ENCODE measurements at regions not wholly inside any gene's neighbourhood (a gene's known extent, or its start where the extent isn't known, plus 50 kb on each side); places are given as distances from the start of the nearest gene placed in this dataset.

- DNase-seq (ENCODE audit: low read depth in 2 of 2) = no peak
These were observed 175.7 kb upstream of the PLXNA2 start for GRCh38 chr1:208419746-208420420.

DNA sequence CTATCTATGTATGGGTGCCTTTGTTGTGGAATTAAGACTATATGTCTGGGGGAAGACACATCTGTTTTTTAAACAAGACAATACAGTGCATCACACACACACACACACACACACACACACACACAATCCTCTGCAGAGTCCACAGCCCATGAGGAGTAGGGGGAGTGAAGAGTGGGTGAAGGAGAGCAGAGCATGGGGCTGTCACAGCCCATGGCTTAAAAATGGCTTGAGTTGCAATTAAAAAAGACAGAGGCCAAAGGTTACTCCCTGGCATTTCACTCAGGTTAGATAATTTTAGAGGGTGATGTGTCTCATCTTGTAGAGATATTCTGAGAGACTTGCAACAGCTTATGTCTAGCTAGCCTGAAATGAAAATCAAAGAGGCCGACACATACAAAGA is 176.5 kb upstream of the PLXNA2 start:
- no peak for DNase-seq (ENCODE audit: low read depth in 2 of 2)

- DNase-seq (ENCODE audit: low read depth in 2 of 2) = no peak
These were observed 177.3 kb upstream of the PLXNA2 start for GRCh38 chr1:208421486-208421885.

DNA sequence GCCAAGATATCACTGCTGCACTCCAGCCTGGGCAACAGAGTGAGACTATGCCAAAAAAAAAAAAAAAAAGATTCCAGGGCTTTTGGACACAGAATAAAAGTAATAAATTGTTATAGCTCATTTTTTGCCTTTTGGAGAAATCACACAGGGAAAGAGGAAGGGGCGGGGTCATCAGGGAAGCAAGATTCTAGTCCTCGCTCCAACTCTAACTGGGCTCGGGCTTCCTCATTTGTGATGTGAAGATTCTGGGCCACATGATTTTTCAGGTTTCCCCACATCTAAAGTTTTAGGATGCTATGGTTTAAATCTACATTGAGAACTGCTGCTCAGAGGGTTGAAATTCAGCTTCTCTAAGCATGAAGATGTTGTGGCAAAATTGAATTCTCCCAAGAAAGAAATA is 179.3 kb upstream of the PLXNA2 start:
- no peak for DNase-seq (ENCODE audit: low read depth in 2 of 2)

- no peak for DNase-seq (ENCODE audit: low read depth in 2 of 2)
These were observed 180.9 kb upstream of the PLXNA2 start for GRCh38 chr1:208425096-208425495.

GRCh38 chr1:208430220-208430619 is 186.0 kb upstream of the PLXNA2 start:
- DNase-seq (ENCODE audit: low read depth in 2 of 2) = no peak

DNA sequence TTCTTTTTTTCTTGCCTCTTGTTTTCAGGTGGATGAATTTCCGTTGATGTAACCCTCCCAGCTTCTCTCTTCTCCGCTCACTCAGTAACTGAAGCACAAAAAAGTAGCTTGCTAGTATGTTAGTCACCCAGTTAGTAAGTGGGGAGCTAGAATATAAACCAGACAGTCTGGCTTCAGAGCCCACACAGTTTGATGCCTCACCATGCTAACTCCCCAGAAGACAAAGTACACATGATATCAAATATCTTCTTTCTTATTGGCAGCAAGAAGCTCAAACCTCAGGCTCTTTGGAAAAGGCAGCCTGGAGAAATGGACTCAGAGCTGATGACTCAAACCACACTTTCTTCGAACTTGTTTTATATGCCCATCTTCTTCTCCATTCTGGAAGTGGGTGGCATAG is 187.5 kb upstream of the PLXNA2 start:
- no peak for DNase-seq (ENCODE audit: low read depth in 2 of 2)

DNA sequence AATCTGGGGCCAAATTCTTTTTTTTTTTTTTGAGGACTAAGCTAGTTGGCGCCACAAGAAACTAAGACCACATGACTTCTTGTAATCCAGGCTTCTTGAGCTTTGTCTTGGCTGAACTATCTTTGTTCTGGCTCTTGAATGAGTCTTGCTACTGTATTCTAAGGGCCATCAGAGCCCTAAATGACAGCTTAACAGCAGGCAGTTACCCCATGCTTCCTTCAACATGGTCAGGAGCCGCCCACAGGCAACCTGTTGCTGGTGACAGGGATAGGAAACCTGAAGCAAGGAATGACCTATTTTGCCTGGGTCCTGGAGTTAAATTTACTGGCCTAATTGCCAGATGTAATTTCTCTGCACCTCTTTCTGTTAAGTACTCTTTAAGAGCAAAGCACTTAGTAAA is 188.2 kb upstream of the PLXNA2 start:
- no peak for DNase-seq (ENCODE audit: low read depth in 2 of 2)

DNA sequence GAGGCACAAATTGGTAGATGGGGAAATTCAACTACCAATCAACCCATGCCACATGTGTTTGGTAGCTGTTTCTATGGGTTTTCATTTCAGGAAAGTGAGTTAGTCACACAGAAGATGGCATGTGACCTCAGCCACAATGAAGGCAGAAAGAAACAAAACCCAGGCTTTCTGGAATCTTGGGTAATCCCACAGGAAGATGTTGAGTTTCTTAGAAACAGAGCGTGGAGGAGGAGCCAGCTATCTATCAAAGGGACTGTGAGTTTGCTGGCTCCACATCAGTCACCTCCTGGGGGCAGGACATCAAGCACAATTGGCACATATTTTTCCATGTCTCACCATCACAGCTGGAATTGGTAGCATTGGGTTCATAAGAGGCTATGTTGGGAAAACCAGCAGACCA is 188.9 kb upstream of the PLXNA2 start:
- no peak for DNase-seq (ENCODE audit: low read depth in 2 of 2)

GRCh38 chr1:208433971-208434370 is 189.8 kb upstream of the PLXNA2 start:
- DNase-seq (ENCODE audit: low read depth in 2 of 2) = no peak

- DNase-seq (ENCODE audit: low read depth in 2 of 2) = no peak
These were observed 193.2 kb upstream of the PLXNA2 start for GRCh38 chr1:208437401-208437800.

- no peak for DNase-seq (ENCODE audit: low read depth in 2 of 2)
These were observed 194.0 kb upstream of the PLXNA2 start for GRCh38 chr1:208438112-208438699.

DNA sequence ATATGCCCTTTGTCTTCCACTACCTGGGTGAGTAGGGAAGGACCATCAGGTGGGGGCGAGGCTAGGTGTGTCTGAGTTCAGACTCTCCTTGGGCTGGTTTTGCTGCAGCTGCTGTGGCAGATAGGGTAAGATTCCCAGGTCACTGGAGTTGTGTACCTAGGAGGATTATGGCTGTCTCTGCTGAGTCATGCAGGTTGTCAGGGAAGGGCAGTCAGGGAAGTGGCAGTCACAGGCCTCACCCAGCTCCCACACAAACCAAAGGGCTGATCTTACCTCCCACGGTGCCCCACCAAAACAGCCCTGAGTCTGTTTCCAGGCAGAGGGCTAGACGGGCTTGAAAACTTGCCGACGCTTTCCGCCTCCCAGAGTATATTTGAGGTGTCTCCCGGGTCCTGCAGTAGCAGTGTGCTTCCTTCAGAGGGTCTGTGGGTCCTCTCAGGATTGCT is 201.6 kb upstream of the PLXNA2 start:
- DNase-seq (ENCODE audit: low read depth in 2 of 2) = no peak

GRCh38 chr1:208446271-208446691 is 202.1 kb upstream of the PLXNA2 start:
- no peak for DNase-seq (ENCODE audit: low read depth in 2 of 2)

GRCh38 chr1:208448425-208448824 is 204.2 kb upstream of the PLXNA2 start:
- no peak for DNase-seq (ENCODE audit: low read depth in 2 of 2)

DNA sequence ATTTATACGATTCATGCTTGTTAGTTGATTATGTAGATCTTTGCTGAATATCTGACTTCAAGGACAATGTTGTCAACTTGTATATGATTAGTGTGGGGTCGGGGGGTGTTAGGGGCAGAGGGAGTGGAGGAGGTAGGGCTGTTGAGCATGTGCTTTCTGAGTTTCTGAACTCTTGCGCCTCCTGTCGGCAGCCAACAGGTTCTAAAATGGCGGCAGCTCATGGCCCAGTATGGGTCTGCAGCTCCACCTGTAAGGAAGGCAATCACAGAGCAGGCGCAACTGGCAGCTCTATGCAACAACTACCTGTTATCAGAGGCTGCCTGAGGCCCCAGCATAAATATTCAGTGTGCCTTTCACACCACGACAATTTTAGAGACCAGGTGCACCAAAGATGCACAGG is 205.8 kb upstream of the PLXNA2 start:
- no peak for DNase-seq (ENCODE audit: low read depth in 2 of 2)

- DNase-seq (ENCODE audit: low read depth in 2 of 2) = no peak
These were observed 206.8 kb upstream of the PLXNA2 start for GRCh38 chr1:208450958-208451357.

DNA sequence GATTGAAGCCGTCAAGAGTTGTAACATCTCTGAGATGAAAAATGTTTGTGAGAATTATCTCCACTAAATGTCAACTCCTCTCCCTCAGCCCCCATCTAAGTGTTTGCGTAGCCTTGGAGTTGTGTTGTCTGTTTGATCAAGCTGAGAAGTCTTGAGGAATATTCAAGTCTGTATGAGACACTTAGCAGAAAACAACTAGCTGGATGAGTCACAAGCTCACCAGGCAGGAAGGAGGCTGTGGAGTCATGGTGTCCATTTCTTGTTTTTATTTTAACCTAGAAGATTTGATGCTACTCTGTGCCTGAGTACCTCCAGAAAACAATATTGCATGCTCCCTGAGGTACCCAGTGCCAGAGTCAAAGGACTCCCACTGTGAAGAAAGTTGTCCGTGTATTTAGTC is 211.6 kb upstream of the PLXNA2 start:
- no peak for DNase-seq (ENCODE audit: low read depth in 2 of 2)

GRCh38 chr1:208456487-208456886 is 212.3 kb upstream of the PLXNA2 start:
- DNase-seq (ENCODE audit: low read depth in 2 of 2) = no peak

DNA sequence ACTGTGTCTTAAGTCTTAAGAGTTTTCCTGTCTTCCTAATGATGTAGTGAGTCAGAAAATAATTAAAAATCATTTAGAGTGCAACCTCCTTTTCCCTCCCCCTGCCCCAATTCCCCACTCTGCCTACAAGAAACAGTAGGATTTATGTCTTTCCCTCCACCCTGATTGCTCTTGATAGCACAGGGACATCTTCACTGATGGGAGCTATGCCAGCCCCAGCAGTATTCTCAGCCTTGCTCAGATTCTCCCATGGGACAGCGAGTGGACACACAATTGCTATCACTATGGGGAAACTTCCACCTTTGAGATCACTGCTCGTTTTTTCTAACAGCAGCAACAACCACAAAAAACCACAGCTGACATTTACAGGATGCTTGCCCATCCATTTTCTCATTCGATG is 216.6 kb upstream of the PLXNA2 start:
- no peak for DNase-seq (ENCODE audit: low read depth in 2 of 2)

DNA sequence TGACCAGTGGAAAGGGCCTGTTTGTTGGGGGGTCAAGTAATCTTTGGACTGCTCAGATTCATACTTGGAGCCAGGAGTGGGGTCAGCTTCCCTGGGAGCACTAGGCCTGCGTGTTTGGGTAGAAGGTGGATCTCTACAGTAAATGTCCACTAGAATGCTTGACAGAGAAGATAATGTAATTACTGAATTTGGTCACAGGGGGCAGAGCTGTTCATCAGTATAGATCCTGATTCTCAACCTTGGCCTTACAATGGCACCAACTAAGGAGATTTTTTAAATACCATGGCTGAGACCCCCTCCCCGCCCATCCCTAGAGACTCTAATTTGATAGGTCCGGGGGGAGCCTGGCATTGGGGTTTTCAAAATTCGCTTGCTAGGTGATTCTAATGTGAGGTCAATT is 217.5 kb upstream of the PLXNA2 start:
- DNase-seq (ENCODE audit: low read depth in 2 of 2) = no peak

DNA sequence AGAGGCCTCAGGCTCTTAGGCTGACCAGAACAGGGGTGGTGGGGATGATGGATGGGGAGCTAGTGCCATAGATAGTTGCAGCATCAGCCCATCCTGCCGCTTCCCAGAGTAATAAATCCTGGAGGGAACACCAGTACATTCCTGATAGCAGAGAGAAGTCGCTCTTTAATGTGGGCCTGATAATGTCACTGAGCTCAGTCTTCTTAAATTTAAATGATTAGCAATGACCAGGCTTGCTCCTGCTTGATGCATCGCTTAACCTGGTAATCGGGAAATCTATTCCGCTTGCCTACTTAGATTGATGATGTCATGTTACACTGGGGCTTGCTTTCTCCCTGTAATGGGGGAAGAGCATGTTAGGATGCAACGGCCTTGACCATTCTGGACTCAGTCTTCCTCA is 218.6 kb upstream of the PLXNA2 start:
- no peak for DNase-seq (ENCODE audit: low read depth in 2 of 2)

DNA sequence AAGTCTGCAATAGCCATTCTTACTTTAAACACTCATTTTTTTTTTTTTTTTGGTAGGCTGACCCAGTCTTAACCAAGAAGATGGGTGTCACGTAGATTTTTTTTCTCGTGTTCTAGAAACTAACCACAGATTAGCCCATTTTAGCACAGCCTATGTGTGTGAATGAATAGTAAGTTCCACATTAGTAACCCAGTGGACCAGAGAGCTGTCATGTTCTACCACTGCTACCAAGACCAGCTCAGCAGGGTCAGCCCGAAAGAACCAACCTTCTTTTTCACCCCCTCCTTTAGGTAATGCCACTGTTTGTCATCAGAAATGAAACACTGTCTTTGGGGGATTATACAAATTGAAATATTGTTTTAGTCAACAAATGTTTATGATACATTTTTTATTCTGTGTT is 221.1 kb upstream of the PLXNA2 start:
- no peak for DNase-seq (ENCODE audit: low read depth in 2 of 2)
